Left ventricle myocardium inferior (tissue), 1 donor: ENCODE measurements at regions not wholly inside any gene's neighbourhood (a gene's known extent, or its start where the extent isn't known, plus 50 kb on each side); places are given as distances from the start of the nearest gene placed in this dataset.
A peak's percentile ranks its signal among the peaks of the same experiment; 100 is the strongest.
"Not testable (repeated sequence)": the region's sequence is repeated elsewhere in the genome, so short reads cannot be mapped to it uniquely, and the experiment has no call there.

Experiments used
- DNase-seq: peaks from one replicate; pipeline ENCODE4 v3.0.0-alpha.2; 2020
- H3K27ac ChIP-seq: fragments of 200-600 bp; replicated peaks from 2 replicates; pipeline ENCODE4 v1.8.0; 2021
- H3K27me3 ChIP-seq: fragments of 200-600 bp; 2 replicates; pipeline ENCODE4 v1.8.0; 2021; ENCODE audit warnings: low read depth
- H3K36me3 ChIP-seq: fragments of 200-600 bp; 2 replicates; pipeline ENCODE4 v1.8.0; 2021
- H3K4me1 ChIP-seq: fragments of 200-600 bp; 2 replicates; pipeline ENCODE4 v1.8.0; 2021
- H3K4me3 ChIP-seq: fragments of 200-600 bp; 2 replicates; pipeline ENCODE4 v1.8.0; 2021; ENCODE audit warnings: mild to moderate bottlenecking, moderate library complexity
- H3K9me3 ChIP-seq: fragments of 200-600 bp; replicated peaks from 2 replicates; pipeline ENCODE4 v1.8.0; 2021
- intact Hi-C: fragments of 100-400 bp; cut with micrococcal nuclease; formaldehyde crosslinking; loops from one replicate; pipeline ENCODE4 v1.11.0; 2022
- TF ChIP-seq, protein P1 (sequence below): fragments of 200-600 bp; IDR thresholded peaks from 2 replicates; pipeline ENCODE4 v1.8.0; 2021; ENCODE audit warnings: antibody characterized with exemption, mild to moderate bottlenecking, borderline replicate concordance
- donor health status: DM: no; HTN: yes; CAD: no; lungs with severe emphysema.

DNA sequence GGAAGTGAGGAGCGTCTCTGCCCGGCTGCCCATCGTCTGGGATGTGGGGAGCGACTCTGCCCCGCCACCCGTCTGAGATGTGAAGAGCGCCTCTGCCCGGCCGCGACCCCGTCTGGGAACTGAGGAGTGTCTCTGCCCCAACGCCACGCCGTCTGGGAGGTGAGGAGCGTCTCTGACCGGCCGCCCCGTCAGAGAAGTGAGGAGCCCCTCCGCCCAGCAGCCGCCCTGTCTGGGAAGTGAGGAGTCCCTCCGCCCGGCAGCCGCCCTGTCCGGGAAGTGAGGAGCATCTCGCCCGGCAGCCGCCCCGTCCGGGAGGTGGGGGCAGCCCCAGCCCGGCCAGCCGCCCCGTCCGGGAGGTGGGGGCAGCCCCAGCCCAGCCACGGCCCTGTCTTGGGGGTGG is 60.9 kb downstream of the ANXA2R start:
- DNase-seq, intact Hi-C loops, H3K4me3 ChIP-seq, H3K4me1 ChIP-seq, H3K27ac ChIP-seq, H3K36me3 ChIP-seq, H3K9me3 ChIP-seq: not testable (repeated sequence)
- H3K27me3 ChIP-seq, result peaks cover 29% of the 10 kb centered on the region

DNA sequence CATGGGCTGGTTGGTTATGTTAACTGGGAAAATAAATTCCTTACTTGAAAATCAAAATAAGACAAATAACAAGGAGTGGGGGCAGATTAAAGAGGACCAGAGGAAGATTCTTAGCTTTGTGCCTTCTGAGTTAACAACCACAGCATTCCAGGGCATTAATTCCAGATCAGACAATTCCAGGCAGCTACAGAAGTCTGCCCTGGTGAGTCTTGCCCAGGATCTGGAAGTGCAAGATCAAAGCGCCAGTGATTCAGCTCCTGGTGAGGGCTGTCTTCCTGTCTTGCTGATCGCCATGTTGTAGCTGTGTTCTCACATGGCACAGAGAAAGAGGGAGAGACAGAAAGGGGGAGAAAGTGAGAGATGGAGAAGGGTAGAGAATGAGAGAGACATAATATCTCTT is 65.6 kb downstream of the ANXA2R start:
- intact Hi-C loops, result no loop called here
- H3K27ac ChIP-seq, result no peak overlapping the region
- H3K9me3 ChIP-seq, result peaks cover 4% of the 10 kb centered on the region
- no peaks in the 10 kb centered on the region for H3K36me3 ChIP-seq
- TF ChIP-seq, protein P1, sequence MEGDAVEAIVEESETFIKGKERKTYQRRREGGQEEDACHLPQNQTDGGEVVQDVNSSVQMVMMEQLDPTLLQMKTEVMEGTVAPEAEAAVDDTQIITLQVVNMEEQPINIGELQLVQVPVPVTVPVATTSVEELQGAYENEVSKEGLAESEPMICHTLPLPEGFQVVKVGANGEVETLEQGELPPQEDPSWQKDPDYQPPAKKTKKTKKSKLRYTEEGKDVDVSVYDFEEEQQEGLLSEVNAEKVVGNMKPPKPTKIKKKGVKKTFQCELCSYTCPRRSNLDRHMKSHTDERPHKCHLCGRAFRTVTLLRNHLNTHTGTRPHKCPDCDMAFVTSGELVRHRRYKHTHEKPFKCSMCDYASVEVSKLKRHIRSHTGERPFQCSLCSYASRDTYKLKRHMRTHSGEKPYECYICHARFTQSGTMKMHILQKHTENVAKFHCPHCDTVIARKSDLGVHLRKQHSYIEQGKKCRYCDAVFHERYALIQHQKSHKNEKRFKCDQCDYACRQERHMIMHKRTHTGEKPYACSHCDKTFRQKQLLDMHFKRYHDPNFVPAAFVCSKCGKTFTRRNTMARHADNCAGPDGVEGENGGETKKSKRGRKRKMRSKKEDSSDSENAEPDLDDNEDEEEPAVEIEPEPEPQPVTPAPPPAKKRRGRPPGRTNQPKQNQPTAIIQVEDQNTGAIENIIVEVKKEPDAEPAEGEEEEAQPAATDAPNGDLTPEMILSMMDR, result no peak
- no peaks in the 10 kb centered on the region for H3K4me1 ChIP-seq
- peaks cover 43% of the 10 kb centered on the region for H3K27me3 ChIP-seq
- H3K4me3 ChIP-seq, result no peak overlapping the region
- no peak for DNase-seq

DNA sequence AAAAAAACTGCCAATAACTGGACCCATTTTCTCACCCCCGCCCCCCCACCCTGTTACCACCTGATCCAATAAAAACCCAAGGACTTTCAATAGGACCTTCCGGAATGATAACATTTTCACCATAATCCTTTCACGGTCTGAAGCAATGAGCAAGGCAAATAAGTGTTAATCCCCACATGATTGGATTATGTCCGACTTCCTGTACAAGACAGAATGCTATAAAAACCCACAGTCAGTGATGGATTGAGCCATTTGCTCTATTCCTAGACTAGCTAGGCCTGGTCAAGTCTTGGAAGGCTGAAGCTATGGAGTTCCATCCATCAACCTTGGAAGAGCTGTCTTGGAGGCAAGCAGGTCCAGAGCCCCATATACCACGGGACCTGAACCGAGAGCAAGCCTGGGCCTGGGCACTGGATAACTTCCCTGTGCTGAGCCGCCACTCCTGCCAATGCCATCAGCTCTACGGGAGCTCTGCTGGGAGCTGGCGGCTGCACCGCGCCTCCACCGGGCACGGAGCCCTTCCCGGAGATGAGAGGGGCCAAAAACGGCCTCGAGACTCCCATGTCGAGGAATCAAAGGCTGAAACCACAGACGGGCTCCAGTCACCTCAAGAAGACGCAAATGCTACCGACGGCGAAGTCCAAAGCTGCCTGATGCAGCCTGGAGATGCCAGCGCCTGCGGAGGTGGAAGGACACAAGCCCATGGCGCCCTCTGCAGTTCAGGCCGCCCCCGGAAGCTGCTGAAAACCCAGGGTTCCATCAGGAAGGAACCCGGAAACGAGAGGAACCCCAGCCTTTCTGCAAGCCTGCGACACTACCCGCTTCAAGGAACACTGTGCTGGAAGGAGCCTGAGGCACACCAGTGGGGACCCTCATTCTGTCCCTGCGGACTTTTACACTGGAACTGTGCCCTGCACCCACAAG is 69.2 kb downstream of the ANXA2R start:
- peaks cover 43% of the 10 kb centered on the region for H3K27me3 ChIP-seq
- H3K9me3 ChIP-seq, result no peaks in the 10 kb centered on the region
- intact Hi-C loops, result no loop called here
- no peak overlapping the region for H3K27ac ChIP-seq
- TF ChIP-seq, protein P1, result peak; percentile 41
- H3K4me3 ChIP-seq, result no peak overlapping the region
- H3K4me1 ChIP-seq, result no peaks in the 10 kb centered on the region
- DNase-seq, result peak; percentile 31
- no peaks in the 10 kb centered on the region for H3K36me3 ChIP-seq

DNA sequence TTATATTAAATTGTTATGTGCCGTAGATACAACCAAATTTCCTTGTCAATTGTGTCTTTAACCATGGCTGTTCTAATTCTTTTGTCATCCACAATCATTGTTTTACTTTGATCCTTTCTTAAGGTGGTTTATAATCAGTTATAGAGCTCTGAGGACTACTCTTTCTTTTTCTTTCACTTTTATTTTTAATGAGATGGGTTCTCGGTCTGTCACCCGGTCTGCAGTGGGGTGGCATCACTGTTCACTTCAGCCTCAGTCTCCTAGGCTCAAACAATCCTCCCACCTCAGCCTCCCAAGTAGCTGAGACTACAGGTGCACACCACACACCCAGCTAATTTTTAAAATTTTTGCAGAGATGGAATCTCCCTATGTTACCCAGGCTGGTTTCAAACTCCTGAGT is 74.2 kb downstream of the ANXA2R start:
- Histone ChIP-seq H3K4me3 (no peak overlapping the region), H3K36me3 (no peaks in the 10 kb centered on the region), H3K27ac (no peak overlapping the region), H3K27me3 (peaks cover 9% of the 10 kb centered on the region), H3K4me1 (no peaks in the 10 kb centered on the region), H3K9me3 (no peaks in the 10 kb centered on the region)
- intact Hi-C loops, result no loop called here
- TF ChIP-seq, protein P1, result no peak
- no peak for DNase-seq

DNA sequence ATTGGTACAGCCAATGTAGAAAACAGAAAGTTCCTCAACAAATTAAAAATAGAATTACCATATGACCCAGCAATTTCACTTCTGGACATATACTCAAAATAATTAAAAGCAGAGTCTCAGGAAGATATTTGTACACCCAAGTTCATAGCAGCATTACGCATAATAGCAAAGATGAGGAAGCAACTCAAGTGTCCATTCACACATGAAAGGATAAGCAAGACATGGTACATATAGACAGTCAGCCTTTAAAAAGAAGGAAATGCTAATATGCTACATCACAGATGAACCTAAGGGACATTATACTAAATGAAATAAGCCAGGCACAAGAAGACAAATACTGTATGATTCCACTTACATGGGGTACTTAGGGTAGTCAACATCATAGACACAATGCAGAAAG is 76.7 kb downstream of the ANXA2R start:
- no peaks in the 10 kb centered on the region for H3K4me1 ChIP-seq
- peaks cover 25% of the 10 kb centered on the region for H3K27me3 ChIP-seq
- TF ChIP-seq, protein P1, result no peak
- no peak overlapping the region for H3K4me3 ChIP-seq
- DNase-seq, result no peak
- H3K36me3 ChIP-seq, result no peaks in the 10 kb centered on the region
- no peaks in the 10 kb centered on the region for H3K9me3 ChIP-seq
- intact Hi-C loops, result no loop called here
- no peak overlapping the region for H3K27ac ChIP-seq

DNA sequence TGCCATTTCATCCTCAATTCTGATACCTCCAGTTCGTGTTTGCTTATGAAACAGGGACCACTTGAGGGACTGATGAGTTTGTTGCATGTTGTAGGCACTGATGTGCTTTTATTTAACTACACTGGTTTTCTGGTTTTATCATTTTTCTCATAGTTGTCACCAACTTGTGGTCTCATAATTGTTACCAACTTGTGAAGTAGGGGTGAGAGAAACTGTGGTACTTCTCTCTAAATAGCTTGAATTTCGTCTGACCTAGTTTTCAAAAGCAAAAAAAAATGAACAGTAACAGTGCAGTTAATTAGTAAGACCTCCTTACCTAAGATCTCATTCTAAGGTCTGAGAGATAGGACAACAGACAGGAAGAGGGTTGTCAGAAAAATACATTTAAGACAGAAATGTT is 78.0 kb downstream of the ANXA2R start:
- TF ChIP-seq, protein P1, result no peak
- DNase-seq, result no peak
- Histone ChIP-seq H3K27ac (no peak overlapping the region), H3K4me3 (no peak overlapping the region), H3K4me1 (no peaks in the 10 kb centered on the region), H3K36me3 (no peaks in the 10 kb centered on the region), H3K27me3 (peaks cover 38% of the 10 kb centered on the region), H3K9me3 (no peaks in the 10 kb centered on the region)
- intact Hi-C loops, result no loop called here
